ENCODE measurements at regions not wholly inside any gene's neighbourhood (a gene's known extent, or its start where the extent isn't known, plus 50 kb on each side); places are given as distances from the start of the nearest gene placed in this dataset.

GRCh38 chr18:51399491-51400122 is 202.1 kb upstream of the MEX3C start:
- Histone ChIP-seq H3K4me2 (no peak overlapping the region), H3K9me3 (no peaks in the 10 kb centered on the region), H3K27ac (no peak overlapping the region), H3K4me3 (no peak overlapping the region), H3K4me1 (no peaks in the 10 kb centered on the region)
- TF ChIP-seq USF2 (IDR thresholded peaks at IDR 0.05) (no peak), RAD21 (conservative IDR thresholded peaks at IDR 0.05 in 1 of 2, IDR thresholded peaks at IDR 0.05 in 1 of 2) (no peak), FOXS1 (CRISPR knock-in tag; IDR thresholded peaks at IDR 0.05) (no peak), RNF2 (IDR thresholded peaks at IDR 0.05; ENCODE audit: borderline replicate concordance, low read depth) (no peak), ZC3H11A (IDR thresholded peaks at IDR 0.05) (no peak), HOXB5 (CRISPR knock-in tag; IDR thresholded peaks at IDR 0.05) (no peak), HOXA7 (CRISPR knock-in tag; IDR thresholded peaks at IDR 0.05) (no peak)
- CTCF ChIA-PET, result no interaction called here
- no peak for FAIRE-seq
- DNase-seq (ENCODE audit: low read depth in 1 of 2, low spot score in 1 of 2), result no peak
- POLR2A ChIA-PET, result no interaction called here
- 82% methylated on average over 11 of the region's 11 CpGs for WGBS (ENCODE audit: missing lambda C conversion rate)
- ATAC-seq, result no peak

GRCh38 chr18:51400721-51401120 is 203.2 kb upstream of the MEX3C start:
- Histone ChIP-seq H3K9me3 (no peaks in the 10 kb centered on the region), H3K4me2 (no peak overlapping the region), H3K4me3 (no peak overlapping the region), H3K27ac (no peak overlapping the region), H3K4me1 (no peaks in the 10 kb centered on the region)
- TF ChIP-seq POLR2AphosphoS2 (conservative IDR thresholded peaks at IDR 0.05; ENCODE audit: low read length) (no peak), MYC (IDR thresholded peaks at IDR 0.05; ENCODE audit: borderline replicate concordance, low read length) (no peak), SMC3 (IDR thresholded peaks at IDR 0.05) (no peak), HEYL (CRISPR knock-in tag; IDR thresholded peaks at IDR 0.05) (no peak), ZFP36 (IDR thresholded peaks at IDR 0.05; ENCODE audit: borderline replicate concordance, partially characterized antibody) (no peak), KDM5A (IDR thresholded peaks at IDR 0.05) (no peak), GATA3 (IDR thresholded peaks at IDR 0.05; ENCODE audit: borderline replicate concordance) (no peak), RCOR1 (IDR thresholded peaks at IDR 0.05; ENCODE audit: low read depth, low read length) (no peak), RAD21 (conservative IDR thresholded peaks at IDR 0.05 in 1 of 2, IDR thresholded peaks at IDR 0.05 in 1 of 2) (no peak), PHF8 (IDR thresholded peaks at IDR 0.05; ENCODE audit: borderline replicate concordance, low read depth) (no peak), EHF (CRISPR knock-in tag; IDR thresholded peaks at IDR 0.05) (no peak), FOSB (CRISPR knock-in tag; IDR thresholded peaks at IDR 0.05) (no peak), RARB (CRISPR knock-in tag; IDR thresholded peaks at IDR 0.05) (no peak)
- ATAC-seq, result no peak
- FAIRE-seq, result no peak
- ChIA-PET POLR2A (no interaction called here), CTCF (no interaction called here)
- WGBS (ENCODE audit: missing lambda C conversion rate), result 24% methylated on average over 2 of the region's 2 CpGs
- no peak for DNase-seq (ENCODE audit: low read depth in 1 of 2, low spot score in 1 of 2)

- ChIA-PET POLR2A (no interaction called here), CTCF (no interaction called here)
- Histone ChIP-seq H3K27ac (no peak overlapping the region), H3K4me3 (no peak overlapping the region), H3K4me2 (no peak overlapping the region), H3K9me3 (no peaks in the 10 kb centered on the region), H3K4me1 (no peaks in the 10 kb centered on the region)
- TF ChIP-seq ATOH8 (CRISPR knock-in tag; IDR thresholded peaks at IDR 0.05; ENCODE audit: low read depth) (no peak), CHD4 (IDR thresholded peaks at IDR 0.05; ENCODE audit: borderline replicate concordance) (no peak), HES2 (IDR thresholded peaks at IDR 0.05) (no peak), POLR2A (IDR thresholded peaks at IDR 0.05; ENCODE audit: low read length) (no peak), NFE2L2 (conservative IDR thresholded peaks at IDR 0.05; ENCODE audit: low read length) (no peak), NR3C1 (IDR thresholded peaks at IDR 0.05) (no peak), ZFP36 (IDR thresholded peaks at IDR 0.05; ENCODE audit: borderline replicate concordance, partially characterized antibody) (no peak), KDM5A (IDR thresholded peaks at IDR 0.05) (no peak), BCL3 (IDR thresholded peaks at IDR 0.05) (no peak), ZSCAN20 (CRISPR knock-in tag; IDR thresholded peaks at IDR 0.05) (no peak), HEYL (CRISPR knock-in tag; IDR thresholded peaks at IDR 0.05) (no peak), CBX8 (IDR thresholded peaks at IDR 0.05) (no peak), HOXB5 (CRISPR knock-in tag; IDR thresholded peaks at IDR 0.05) (no peak), SREBF2 (IDR thresholded peaks at IDR 0.05) (no peak), MAFK (IDR thresholded peaks at IDR 0.05; ENCODE audit: partially characterized antibody) (no peak), HOXA7 (CRISPR knock-in tag; IDR thresholded peaks at IDR 0.05) (no peak), EHMT2 (IDR thresholded peaks at IDR 0.05; ENCODE audit: low read depth) (no peak), POLR2AphosphoS2 (conservative IDR thresholded peaks at IDR 0.05; ENCODE audit: low read length) (no peak), RAD21 (conservative IDR thresholded peaks at IDR 0.05 in 1 of 2, IDR thresholded peaks at IDR 0.05 in 1 of 2) (no peak), CTCF (IDR thresholded peaks at IDR 0.05) (no peak)
- DNase-seq (ENCODE audit: low read depth in 1 of 2, low spot score in 1 of 2) (no peak), FAIRE-seq (no peak), ATAC-seq (no peak)
- WGBS (ENCODE audit: missing lambda C conversion rate), result 44% methylated on average over 2 of the region's 2 CpGs
These were observed 204.4 kb upstream of the MEX3C start for GRCh38 chr18:51401912-51402311.

Data from A549 (cell line).